Thoracic aorta (tissue), 2 donors: ENCODE measurements at regions not wholly inside any gene's neighbourhood (a gene's known extent, or its start where the extent isn't known, plus 50 kb on each side); places are given as distances from the start of the nearest gene placed in this dataset.

Experiments
- ATAC-seq: fragments of 150-250 bp; one replicate; pipeline ENCODE4 v1.8.0; 2017; ENCODE audit warnings: low read depth; ENCODE audit not compliant: insufficient number of reproducible peaks, low FRiP score
- DNase-seq: peaks from one replicate; pipeline ENCODE4 v3.0.0-alpha.2; 2020; ENCODE audit warnings: low spot score
- H3K27ac ChIP-seq, 2 donors: fragments of 200-600 bp; sonication (generic); 1 replicate in 1 of 2; 2 replicates in 1 of 2; pipeline ENCODE4 v1.5.1; 2016; ENCODE audit warnings: mild to moderate bottlenecking in 2 of 2, moderate library complexity in 2 of 2
- H3K27me3 ChIP-seq: fragments of 200-600 bp; sonication (generic); replicated peaks from 2 replicates; pipeline ENCODE4 v1.6.0; 2016; ENCODE audit warnings: mild to moderate bottlenecking; ENCODE audit not compliant: insufficient read depth
- H3K36me3 ChIP-seq: fragments of 200-600 bp; sonication (generic); one replicate; pipeline ENCODE4 v1.5.1; 2016
- H3K4me1 ChIP-seq, 2 donors: fragments of 200-600 bp; sonication (generic); 1 replicate in 1 of 2; 2 replicates in 1 of 2; pipeline versions ENCODE4 v1.5.1 to v1.6.0; 2016; ENCODE audit warnings: low read depth in 2 of 2, mild to moderate bottlenecking in 1 of 2; ENCODE audit not compliant: control insufficient read depth in 1 of 2
- H3K4me3 ChIP-seq: fragments of 200-600 bp; sonication (generic); 2 replicates; pipeline ENCODE4 v1.5.1; 2016; ENCODE audit warnings: mild to moderate bottlenecking
- H3K9me3 ChIP-seq: fragments of 200-600 bp; sonication (generic); 2 replicates; pipeline ENCODE4 v1.5.1; 2016
- CTCF ChIP-seq: fragments of 200-600 bp; sonication (generic); IDR thresholded peaks from one replicate; pipeline ENCODE4 v1.5.1; 2019; ENCODE audit warnings: antibody characterized with exemption

- no peak for TF ChIP-seq CTCF
- H3K9me3 ChIP-seq: no peaks in the 10 kb centered on the region
- ATAC-seq: no peak
- H3K4me3 ChIP-seq: no peak overlapping the region
- DNase-seq: no peak
- H3K36me3 ChIP-seq: no peaks in the 10 kb centered on the region
- no peaks in the 10 kb centered on the region for H3K4me1 ChIP-seq
- H3K27me3 ChIP-seq: no peaks in the 10 kb centered on the region
- no peak overlapping the region for H3K27ac ChIP-seq
These were observed 76.9 kb upstream of the TSHZ2 start for GRCh38 chr20:52895235-52895634.

GRCh38 chr20:52893498-52893897, 78.7 kb upstream of the TSHZ2 start:
- Histone ChIP-seq H3K27me3 (no peaks in the 10 kb centered on the region), H3K4me1 (no peaks in the 10 kb centered on the region)

GRCh38 chr20:52892023-52892422, 80.1 kb upstream of the TSHZ2 start:
- Histone ChIP-seq H3K27ac (no peak overlapping the region), H3K36me3 (no peaks in the 10 kb centered on the region), H3K4me3 (no peak overlapping the region), H3K9me3 (no peaks in the 10 kb centered on the region), H3K27me3 (no peaks in the 10 kb centered on the region), H3K4me1 (no peaks in the 10 kb centered on the region)
- ATAC-seq (no peak), DNase-seq (no peak)
- no peak for TF ChIP-seq CTCF

More at GRCh38 chr20:52893498-52893897, 78.7 kb upstream of the TSHZ2 start:
- no peaks in the 10 kb centered on the region for H3K36me3 ChIP-seq
- DNase-seq (no peak), ATAC-seq (no peak)
- no peak for TF ChIP-seq CTCF
- no peak overlapping the region for H3K27ac ChIP-seq
- H3K4me3 ChIP-seq: no peak overlapping the region
- H3K9me3 ChIP-seq: no peaks in the 10 kb centered on the region

- no peaks in the 10 kb centered on the region for H3K27me3 ChIP-seq
- H3K4me1 ChIP-seq: no peaks in the 10 kb centered on the region
- H3K36me3 ChIP-seq: no peaks in the 10 kb centered on the region
- H3K9me3 ChIP-seq: no peaks in the 10 kb centered on the region
- DNase-seq (no peak), ATAC-seq (no peak)
- H3K27ac ChIP-seq: no peak overlapping the region
- H3K4me3 ChIP-seq: no peak overlapping the region
- TF ChIP-seq CTCF: no peak
These were observed 82.0 kb upstream of the TSHZ2 start for GRCh38 chr20:52890130-52890529.

GRCh38 chr20:52889225-52889624, 82.9 kb upstream of the TSHZ2 start:
- no peaks in the 10 kb centered on the region for H3K4me1 ChIP-seq
- no peak overlapping the region for H3K27ac ChIP-seq
- H3K4me3 ChIP-seq: no peak overlapping the region
- H3K36me3 ChIP-seq: no peaks in the 10 kb centered on the region
- ATAC-seq (no peak), DNase-seq (no peak)
- no peaks in the 10 kb centered on the region for H3K9me3 ChIP-seq
- TF ChIP-seq CTCF: no peak
- H3K27me3 ChIP-seq: no peaks in the 10 kb centered on the region
